Heart right ventricle (tissue), 16 donors: ENCODE measurements at regions not wholly inside any gene's neighbourhood (a gene's known extent, or its start where the extent isn't known, plus 50 kb on each side); places are given as distances from the start of the nearest gene placed in this dataset.

ENCODE experiments used
- ATAC-seq, 8 donors: fragments of 200-7000 bp; cut with Tn5 transposase; one replicate each; pipeline ENCODE4 v1.9.1; 2020; ENCODE audit warnings: mild to moderate bottlenecking in 8 of 8, moderate library complexity in 8 of 8, moderate number of reproducible peaks in 1 of 8
- DNase-seq, 2 donors: peaks; one replicate each; pipeline ENCODE4 v3.0.0-alpha.2; 2020
- H3K27ac ChIP-seq, 10 donors: fragments of 200-600 bp; sonication (generic) in 2 of 10; one replicate each; pipeline versions ENCODE4 v1.5.0 to v1.8.0; 2020 to 2022; ENCODE audit warnings: mild to moderate bottlenecking in 3 of 10
- H3K27me3 ChIP-seq, 7 donors: fragments of 200-600 bp; one replicate each; pipeline ENCODE4 v1.8.0; 2021 to 2022; ENCODE audit warnings: mild to moderate bottlenecking in 2 of 7
- H3K36me3 ChIP-seq, 9 donors: fragments of 200-600 bp; sonication (generic) in 1 of 9; one replicate each; pipeline versions ENCODE4 v1.5.0 to v1.8.0; 2020 to 2022; ENCODE audit warnings: mild to moderate bottlenecking in 2 of 9
- H3K4me1 ChIP-seq, 9 donors: fragments of 200-600 bp; sonication (generic) in 1 of 9; one replicate each; pipeline versions ENCODE4 v1.5.0 to v1.8.0; 2020 to 2022; ENCODE audit warnings: mild to moderate bottlenecking in 4 of 9
- H3K4me3 ChIP-seq, 10 donors: fragments of 200-600 bp; sonication (generic) in 2 of 10; one replicate each; pipeline versions ENCODE4 v1.5.0 to v1.8.0; 2020 to 2022; ENCODE audit warnings: mild to moderate bottlenecking in 7 of 10, moderate library complexity in 2 of 10
- H3K9me3 ChIP-seq, 11 donors: fragments of 200-600 bp in 10 of 11; sonication (generic) in 2 of 11; one replicate each; pipeline versions ENCODE4 v1.5.0 to v1.8.0; 2013 to 2022; ENCODE audit warnings: mild to moderate bottlenecking in 2 of 11, control low read depth in 1 of 11, moderate library complexity in 1 of 11
- CTCF ChIP-seq, 9 donors: fragments of 200-600 bp; sonication (generic) in 2 of 9; IDR thresholded peaks; one replicate each; pipeline versions ENCODE4 v1.5.0 to v1.8.0; 2021 to 2022; ENCODE audit warnings: antibody characterized with exemption in 9 of 9, mild to moderate bottlenecking in 5 of 9, moderate library complexity in 1 of 9
- WGBS, 2 donors: extraction: QIAGEN DNeasy Blood & Tissue Kit; methylation state at CpG; one replicate each; pipeline ENCODE4 v1.1.7; 2013; ENCODE audit warnings: inconsistent platforms in 1 of 2; 5-methylcytosine and 5-hydroxymethylcytosine counted together
- intact Hi-C, 10 donors: fragments of 100-400 bp; cut with DNase I; formaldehyde crosslinking; loops; one replicate each; pipeline versions ENCODE4 v1.11.1 to v1.14.2; 2022
- donor health status: Arrhythmogenic right ventricular cardiomyopathy.
- donor health status: ischemic (EF 13 %, LVEDD 7.1; RV severe dilation, severe dysfunction).
- donor health status: healthy with polysubstance abuse.
- donor health status: DM: no; HTN: yes; CAD: no.
- donor health status: DM: no; HTN: no; CAD: no.
- donor health status: ischemic (EF 25% LVEDD 6.9; RV normal size, moderate dysfunction).
- donor health status: ischemic (EF 25% LVEDD 5.7; RV mildly dilated, moderate dysfunction).
- donor health status: healthy.
- donor health status: DM: yes; HTN: yes; CAD: no.
- donor health status: Ischemic cardiomyopathy.
- donor health status: ischemic (EF 35%, LVEDD 5.7; RV mildly dilated, moderate dysfunction).
- donor health status: nonischemic (EF 11% LVEDD 7.7; RV severe dilation, severe dysfunction).
- donor health status: DM: yes; HTN: yes; CAD: no.
- donor health status: PGD.
- donor health status: ischemic (EF 29% LVEDD 5.4; RV normal size, mild dysfunction).
- donor health status: nonischemic (EF 23%, LVEDD 6.1; RV moderate dilation, normal function).

GRCh38 chr5:124087752-124088151 is 575.8 kb downstream of the CSNK1G3 start:
- no peak for ATAC-seq
- H3K27ac ChIP-seq, result no peak overlapping the region
- no peaks in the 10 kb centered on the region for H3K27me3 ChIP-seq
- H3K36me3 ChIP-seq, result no peaks in the 10 kb centered on the region
- H3K4me1 ChIP-seq, result no peaks in the 10 kb centered on the region
- H3K4me3 ChIP-seq, result no peak overlapping the region
- WGBS, 2 donors, result 85 to 89% methylated on average over 2 of the region's 2 CpGs
- intact Hi-C loops, result no loop called here
- TF ChIP-seq CTCF (IDR thresholded peaks at IDR 0.05), result no peak
- DNase-seq, result no peak
- H3K9me3 ChIP-seq, result peaks cover 0 to 4% (median 0%) of the 10 kb centered on the region in 11 donors

GRCh38 chr5:124080256-124080655 is 568.3 kb downstream of the CSNK1G3 start:
- Histone ChIP-seq H3K4me3 (no peak overlapping the region), H3K36me3 (no peaks in the 10 kb centered on the region), H3K9me3 (peaks cover 0 to 4% (median 0%) of the 10 kb centered on the region in 11 donors), H3K27me3 (no peaks in the 10 kb centered on the region), H3K4me1 (no peaks in the 10 kb centered on the region), H3K27ac (no peak overlapping the region)
- DNase-seq (no peak), ATAC-seq (no peak)
- TF ChIP-seq CTCF (IDR thresholded peaks at IDR 0.05), result no peak
- intact Hi-C loops, result no loop called here

- H3K4me3 ChIP-seq, result no peak overlapping the region
- ATAC-seq (no peak), DNase-seq (no peak)
- no peak for TF ChIP-seq CTCF (IDR thresholded peaks at IDR 0.05)
- no peaks in the 10 kb centered on the region for H3K27me3 ChIP-seq
- H3K27ac ChIP-seq, result no peak overlapping the region
- no peaks in the 10 kb centered on the region for H3K4me1 ChIP-seq
- peaks cover 0 to 4% (median 0%) of the 10 kb centered on the region in 11 donors for H3K9me3 ChIP-seq
- no peaks in the 10 kb centered on the region for H3K36me3 ChIP-seq
- intact Hi-C loops, result no loop called here
These were observed 567.1 kb downstream of the CSNK1G3 start for GRCh38 chr5:124079062-124079461.

DNA sequence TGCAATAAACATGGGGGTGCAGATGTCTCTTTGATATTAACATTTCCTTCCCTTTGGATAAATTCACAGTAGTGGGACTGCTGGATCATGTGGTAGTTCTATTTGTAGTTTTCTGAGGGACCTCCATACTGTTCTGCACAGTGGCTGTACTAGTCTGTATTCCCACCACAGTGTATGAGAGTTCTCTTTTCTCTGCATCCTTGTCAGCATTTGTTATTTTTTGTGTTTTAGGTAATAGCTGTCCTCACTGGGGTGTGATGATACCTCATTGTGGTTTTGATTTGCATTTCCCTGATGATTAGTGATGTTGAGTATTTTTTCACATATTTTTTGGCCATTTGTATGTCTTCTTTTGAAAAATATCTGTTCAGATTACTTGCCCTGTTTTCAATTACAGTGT is 562.5 kb downstream of the CSNK1G3 start:
- TF ChIP-seq CTCF (IDR thresholded peaks at IDR 0.05), result no peak
- peaks cover 0 to 6% (median 0%) of the 10 kb centered on the region in 9 donors for H3K4me1 ChIP-seq
- H3K27ac ChIP-seq, result no peak overlapping the region
- ATAC-seq (no peak), DNase-seq (no peak)
- H3K36me3 ChIP-seq, result no peaks in the 10 kb centered on the region
- no peaks in the 10 kb centered on the region for H3K27me3 ChIP-seq
- no peak overlapping the region for H3K4me3 ChIP-seq
- intact Hi-C loops, result no loop called here
- H3K9me3 ChIP-seq, result peaks cover 0 to 4% (median 0%) of the 10 kb centered on the region in 11 donors

GRCh38 chr5:124072570-124072969 is 560.6 kb downstream of the CSNK1G3 start:
- peaks cover 0 to 6% (median 0%) of the 10 kb centered on the region in 9 donors for H3K4me1 ChIP-seq
- TF ChIP-seq CTCF (IDR thresholded peaks at IDR 0.05), result no peak
- H3K36me3 ChIP-seq, result no peaks in the 10 kb centered on the region
- no peak overlapping the region for H3K27ac ChIP-seq
- H3K27me3 ChIP-seq, result no peaks in the 10 kb centered on the region
- ATAC-seq (no peak), DNase-seq (no peak)
- peaks cover 0 to 4% (median 0%) of the 10 kb centered on the region in 11 donors for H3K9me3 ChIP-seq
- H3K4me3 ChIP-seq, result no peak overlapping the region
- intact Hi-C loops, result no loop called here
